GM19043 (cell line): ENCODE measurements at regions not wholly inside any gene's neighbourhood (a gene's known extent, or its start where the extent isn't known, plus 50 kb on each side); places are given as distances from the start of the nearest gene placed in this dataset.

Source experiments
- ATAC-seq: cut with Tn5 transposase; IDR thresholded peaks from one replicate; pipeline ENCODE4 v1.9.1; 2021; ENCODE audit warnings: low read depth; ENCODE audit not compliant: unreplicated experiment

DNA sequence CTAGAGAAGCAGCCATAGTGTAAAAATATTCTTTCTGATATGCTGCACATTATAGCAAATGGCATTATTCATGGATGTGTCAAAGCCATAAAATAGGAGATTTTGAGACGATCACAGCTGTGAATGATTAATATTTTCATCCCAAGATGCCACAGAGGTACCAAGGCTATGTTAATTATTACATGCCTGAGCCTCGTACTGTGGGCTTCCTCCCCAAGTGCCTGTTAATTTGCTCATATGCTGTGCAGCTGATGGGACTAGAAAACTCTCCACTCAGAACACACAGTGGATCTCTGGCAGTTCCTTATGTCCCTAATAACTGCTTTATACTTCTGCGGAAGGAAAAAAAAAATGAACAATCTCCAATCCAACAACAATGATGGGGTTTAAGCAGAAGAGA, 184.9 kb upstream of the TSHZ2 start:
- no peak for ATAC-seq

DNA sequence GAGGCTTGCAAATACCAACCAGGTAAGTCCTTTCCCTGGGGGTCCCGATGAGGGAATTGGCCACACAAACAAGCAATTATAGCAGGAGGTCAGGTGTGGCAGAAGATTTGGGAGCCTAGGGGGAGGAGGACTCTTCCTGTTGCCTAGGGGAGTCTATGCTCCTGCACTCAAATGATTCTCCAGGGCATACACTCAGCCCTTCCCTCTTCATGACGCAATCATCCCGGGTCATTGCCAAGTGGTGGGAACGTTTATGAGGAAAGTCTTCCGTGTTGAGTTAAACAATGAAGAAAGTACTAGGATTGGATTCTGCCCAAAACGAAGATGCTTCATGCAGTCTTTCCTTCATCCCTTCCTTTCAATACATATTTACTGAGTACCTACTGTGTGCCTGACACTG, 186.5 kb upstream of the TSHZ2 start:
- ATAC-seq = no peak

DNA sequence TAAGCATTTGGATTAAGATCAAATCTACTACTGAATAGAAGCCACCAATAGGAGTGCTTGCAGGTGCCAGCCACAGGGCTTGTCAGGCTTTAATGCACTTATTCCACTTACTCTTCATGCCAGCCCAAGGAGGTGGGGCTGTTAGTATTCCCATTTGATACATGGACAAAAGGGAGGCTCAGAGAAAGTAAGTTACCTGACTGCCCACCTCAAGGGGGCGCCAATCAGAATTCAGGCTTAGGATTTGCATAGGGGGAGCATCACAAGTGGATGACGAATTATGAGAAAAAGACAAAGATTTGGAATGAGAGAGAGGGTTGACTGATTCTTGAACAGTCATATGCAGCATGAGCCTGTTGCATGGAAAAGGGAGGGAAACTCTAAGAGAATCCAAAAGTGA, 188.4 kb upstream of the TSHZ2 start:
- no peak for ATAC-seq

GRCh38 chr20:52780462-52780861, 191.7 kb upstream of the TSHZ2 start:
- no peak for ATAC-seq

DNA sequence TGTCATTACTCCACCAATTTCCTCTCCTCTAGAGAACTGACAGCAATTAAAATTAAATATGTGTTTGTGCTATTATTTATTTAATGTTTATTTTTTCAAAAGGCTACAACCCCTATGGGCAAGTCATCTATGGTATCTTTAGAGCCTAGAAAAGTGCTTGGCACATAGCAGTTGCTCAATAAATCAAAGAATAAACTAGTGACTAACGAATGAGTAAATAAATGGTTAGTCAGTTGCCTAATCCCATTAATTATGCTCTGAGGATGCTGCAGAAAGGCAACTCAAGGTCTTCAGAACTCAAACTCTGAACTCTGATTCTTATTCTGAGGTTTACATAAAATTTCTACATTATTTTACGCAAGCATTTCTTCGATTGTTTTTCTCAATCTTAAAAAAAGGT, 193.0 kb upstream of the TSHZ2 start:
- no peak for ATAC-seq

- no peak for ATAC-seq
Observed at GRCh38 chr20:52777171-52777570, 195.0 kb upstream of the TSHZ2 start.

DNA sequence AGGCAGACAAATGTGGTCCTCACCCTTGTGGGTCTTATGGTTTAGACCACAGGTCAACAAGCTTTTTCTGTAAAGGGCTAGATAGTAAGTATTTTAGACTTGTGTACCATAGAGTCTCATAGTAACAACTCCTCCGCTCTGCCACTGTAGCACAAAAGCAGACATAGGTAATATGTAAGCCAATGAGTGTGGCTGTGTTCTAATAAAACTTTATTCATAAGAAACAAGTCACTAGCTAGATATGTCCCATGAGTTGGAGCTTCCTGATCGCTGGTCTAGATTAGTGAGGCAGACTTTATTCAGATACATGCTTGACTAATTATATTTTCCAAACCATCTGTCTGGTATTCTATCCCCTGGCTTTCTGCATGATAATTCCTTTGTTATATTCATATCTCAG, 196.4 kb upstream of the TSHZ2 start:
- no peak for ATAC-seq

- no peak for ATAC-seq
Observed at GRCh38 chr20:52768694-52769093, 203.5 kb upstream of the TSHZ2 start.

DNA sequence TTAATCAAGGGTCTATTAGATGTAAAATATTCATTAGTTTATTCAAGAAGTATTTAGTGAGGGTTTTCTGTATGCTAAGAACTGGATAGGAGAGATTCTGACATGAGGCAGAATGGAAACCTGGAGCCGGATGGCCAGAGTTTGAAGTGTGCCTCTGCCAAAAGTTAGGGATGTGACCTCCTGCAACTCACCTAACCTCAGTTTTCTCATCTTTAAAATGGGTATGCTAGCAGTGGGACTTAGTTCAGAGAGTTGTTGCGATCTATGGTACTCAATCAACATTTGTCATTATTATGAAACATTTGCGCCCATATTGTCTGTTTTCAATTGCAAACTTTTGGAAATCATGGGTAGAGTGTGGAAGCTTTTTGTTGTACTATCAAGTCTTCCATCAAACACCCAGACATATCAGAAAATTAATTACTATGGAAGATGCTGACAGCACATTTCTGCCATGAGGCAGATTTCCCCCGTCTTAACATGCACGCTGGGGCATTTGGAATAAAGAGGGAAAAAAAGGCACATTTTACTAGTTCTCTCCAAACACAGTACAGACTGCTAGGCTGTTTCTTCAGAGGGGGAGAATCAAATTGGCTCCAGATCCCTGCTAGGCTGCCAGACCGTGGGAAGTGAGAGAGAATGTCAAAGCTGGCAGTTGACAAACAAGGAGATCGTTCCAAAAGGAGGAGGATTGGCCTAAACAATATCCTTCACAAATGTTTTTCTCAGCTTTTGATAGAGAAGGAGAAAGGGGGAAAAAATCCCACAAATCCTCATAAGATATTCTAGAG, 205.3 kb upstream of the TSHZ2 start:
- no peak for ATAC-seq

DNA sequence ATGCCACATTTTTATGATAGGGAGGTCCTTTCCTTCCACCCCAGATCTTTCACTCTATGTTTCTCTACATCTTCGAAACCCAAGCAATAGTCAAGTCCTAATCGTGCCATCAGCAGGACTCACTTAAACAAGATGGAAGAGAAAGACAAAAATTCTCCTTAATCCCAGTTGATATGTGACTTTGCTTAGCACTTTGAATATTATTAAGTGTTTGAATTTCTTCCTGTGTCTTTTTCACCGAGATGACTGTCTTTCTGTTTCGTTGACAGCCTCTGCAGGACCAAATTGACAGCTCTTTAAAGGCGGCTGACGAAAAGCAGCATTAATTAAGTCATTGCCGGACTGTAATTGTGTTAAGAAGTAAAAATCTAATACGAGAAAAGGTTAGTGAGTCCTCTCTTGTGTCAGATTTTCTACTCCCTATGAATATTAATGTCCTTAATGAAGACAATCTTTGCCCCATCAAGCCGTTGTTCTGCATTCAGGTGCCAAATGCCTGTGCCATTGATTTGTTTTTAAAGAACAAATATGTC, 208.8 kb upstream of the TSHZ2 start:
- no peak for ATAC-seq

DNA sequence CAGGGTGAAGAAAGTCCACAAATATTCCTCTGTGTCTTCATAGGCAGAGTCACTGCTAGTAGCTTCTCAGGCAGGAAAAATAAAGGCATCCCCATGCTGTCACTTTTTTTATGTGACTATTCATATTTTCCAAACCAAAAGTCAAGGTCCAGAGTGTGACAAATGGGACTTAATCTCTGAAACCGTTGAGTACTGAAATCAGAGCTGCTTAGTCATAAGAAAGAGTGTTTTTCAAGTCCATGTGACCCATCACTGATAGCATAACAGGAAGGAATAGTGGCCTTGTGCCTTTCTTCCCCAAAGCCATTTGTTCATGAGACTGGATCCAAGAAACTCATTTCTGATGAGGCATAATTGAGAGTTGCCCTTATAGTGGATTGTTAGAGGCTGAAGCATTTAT, 210.3 kb upstream of the TSHZ2 start:
- ATAC-seq = no peak

- no peak for ATAC-seq
Observed at GRCh38 chr20:52760791-52761190, 211.4 kb upstream of the TSHZ2 start.

- no peak for ATAC-seq
Observed at GRCh38 chr20:52757411-52757810, 214.7 kb upstream of the TSHZ2 start.

- no peak for ATAC-seq
Observed at GRCh38 chr20:52755744-52756143, 216.4 kb upstream of the TSHZ2 start.

- ATAC-seq = no peak
Observed at GRCh38 chr20:52754366-52754765, 217.8 kb upstream of the TSHZ2 start.

GRCh38 chr20:52752023-52752422, 220.1 kb upstream of the TSHZ2 start:
- ATAC-seq = no peak

- no peak for ATAC-seq
Observed at GRCh38 chr20:52751571-52751970, 220.6 kb upstream of the TSHZ2 start.

- ATAC-seq = no peak
Observed at GRCh38 chr20:52749938-52750337, 222.2 kb upstream of the TSHZ2 start.

- no peak for ATAC-seq
Observed at GRCh38 chr20:52748990-52749389, 223.2 kb upstream of the TSHZ2 start.

DNA sequence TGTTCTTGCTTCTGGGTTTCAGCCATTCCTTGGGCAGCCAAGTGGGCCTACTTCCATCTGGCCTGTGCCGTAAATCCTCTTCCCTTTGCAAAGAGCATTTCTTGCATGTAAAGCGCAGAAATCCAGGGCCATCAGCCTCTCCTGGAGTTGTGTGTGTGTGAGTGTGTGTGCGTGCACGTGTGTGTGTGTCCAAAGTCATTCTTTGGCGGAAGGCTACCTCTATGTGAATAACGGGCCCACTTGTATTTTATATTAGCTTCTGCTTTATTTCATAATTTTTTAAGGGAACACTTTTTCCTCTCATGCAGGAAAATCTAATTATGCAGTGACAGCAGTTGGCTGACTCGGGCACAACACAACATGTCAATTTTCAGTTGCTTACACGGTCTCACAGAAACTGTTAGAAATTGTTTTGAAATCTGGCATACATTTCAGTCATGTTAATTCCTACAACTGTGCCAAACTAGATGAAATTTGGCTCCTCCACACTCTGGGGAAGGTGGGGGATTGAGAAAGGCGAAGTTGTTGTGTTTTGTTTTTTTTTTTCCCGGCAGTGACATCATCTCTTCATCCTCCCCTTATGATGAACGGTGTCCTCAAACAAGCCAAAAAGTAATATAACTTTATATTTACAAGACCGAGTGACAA, 223.7 kb upstream of the TSHZ2 start:
- ATAC-seq = no peak

DNA sequence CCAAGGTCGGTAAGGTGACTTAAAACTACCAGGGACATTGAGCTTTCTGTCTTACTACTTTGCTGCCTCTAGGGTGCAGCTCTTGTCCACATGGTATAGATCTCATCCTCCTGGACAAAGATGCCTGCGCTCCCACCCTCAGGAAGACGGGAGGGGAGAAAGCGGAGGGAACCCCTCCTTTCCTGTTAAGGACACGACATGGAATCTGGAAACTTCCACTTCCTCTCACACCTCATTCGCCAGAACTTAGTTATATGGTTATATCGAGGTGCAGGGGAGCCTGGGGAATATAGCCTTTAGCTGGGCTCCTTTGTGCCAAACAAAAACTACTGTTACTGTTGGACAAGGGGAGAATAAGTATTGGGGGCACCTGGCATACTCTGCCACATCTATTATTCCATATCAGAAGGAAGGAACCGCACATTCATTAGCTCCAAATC, 224.3 kb upstream of the TSHZ2 start:
- ATAC-seq = no peak

DNA sequence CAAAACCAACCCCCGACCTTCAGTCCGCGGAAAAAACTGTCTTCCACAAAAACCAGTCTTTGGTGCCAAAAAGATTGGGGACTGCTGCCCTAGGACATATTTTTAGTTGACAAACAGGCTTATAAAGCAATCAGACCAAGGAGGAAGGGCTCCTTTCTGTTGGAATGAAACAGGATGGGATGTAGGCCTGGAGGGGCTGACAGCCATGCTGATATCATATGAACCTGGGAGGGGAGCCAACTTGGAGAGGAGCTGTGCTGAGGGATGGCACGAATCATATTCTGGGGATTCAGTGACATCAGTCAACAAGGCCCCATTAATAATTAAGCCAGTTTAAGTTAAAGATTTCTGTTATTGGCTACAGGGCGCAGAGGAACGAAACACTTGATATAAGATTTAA, 225.4 kb upstream of the TSHZ2 start:
- ATAC-seq = no peak
